ENCODE measurements at regions not wholly inside any gene's neighbourhood (a gene's known extent, or its start where the extent isn't known, plus 50 kb on each side); places are given as distances from the start of the nearest gene placed in this dataset.

DNA sequence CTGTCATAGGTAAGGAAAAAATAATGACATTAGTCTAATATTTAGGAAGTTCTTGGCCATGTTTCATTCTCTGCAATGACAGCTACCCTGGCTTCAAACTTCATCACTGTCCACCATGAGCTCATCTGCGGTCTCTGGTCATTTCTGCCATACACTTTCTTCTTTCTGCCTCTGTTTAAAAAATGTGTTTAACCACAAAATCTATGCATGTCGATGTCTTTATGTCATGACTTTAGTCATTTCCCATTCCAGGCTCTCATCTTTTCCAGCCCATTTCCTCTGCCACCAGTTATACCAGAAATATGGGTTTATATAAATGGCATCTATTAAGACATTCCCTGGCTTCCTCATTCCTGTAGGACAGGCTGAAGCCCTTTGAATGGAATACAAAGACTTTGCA lies 68.5 kb upstream of the DUSP10 start:
- peak; percentile 36 for DNase-seq (ENCODE audit: low spot score)

DNA sequence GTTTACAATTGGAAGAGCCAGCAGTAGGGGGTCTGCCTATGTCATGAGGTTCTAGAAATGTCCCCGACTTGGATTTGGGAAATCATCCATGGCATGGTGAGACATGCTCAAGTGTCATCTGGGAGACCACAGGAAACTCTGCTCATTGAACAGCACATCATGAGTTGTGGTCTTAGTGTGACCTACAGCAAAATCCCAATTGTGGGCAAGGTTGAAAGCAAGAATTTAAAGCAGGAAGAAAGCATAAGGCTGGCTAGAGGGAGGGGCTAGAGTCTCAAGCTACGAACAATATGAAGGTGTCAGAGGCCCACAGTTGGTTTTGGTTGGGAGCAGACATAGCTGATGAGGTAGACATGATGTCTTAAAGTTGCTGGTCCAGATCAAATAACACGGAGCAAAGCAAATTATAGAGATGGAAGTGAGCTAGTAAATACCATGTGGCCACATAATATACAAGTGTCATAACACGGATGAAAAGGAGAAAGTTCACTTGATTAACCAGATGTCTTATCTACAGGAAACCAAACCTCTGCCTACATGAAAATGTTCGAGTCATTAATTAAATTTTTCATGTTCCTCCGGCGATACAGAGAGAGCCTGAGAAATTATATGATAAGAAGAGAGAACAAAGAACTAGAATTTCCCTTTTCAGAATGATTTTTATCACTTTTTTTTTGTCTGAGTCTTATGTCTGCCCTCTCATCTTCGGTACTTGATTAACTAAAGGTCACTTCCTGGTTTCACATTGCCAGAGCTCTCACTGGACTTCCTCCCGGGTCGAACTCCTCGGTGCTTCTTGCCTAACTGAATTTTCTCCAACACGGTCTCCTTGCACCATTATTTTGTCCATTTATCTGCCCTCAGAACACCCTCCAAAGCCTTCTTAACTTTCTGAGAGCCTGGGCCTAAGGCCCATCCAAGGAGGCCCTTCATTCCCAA lies 67.5 kb upstream of the DUSP10 start:
- DNase-seq (ENCODE audit: low spot score) = no peak

DNA sequence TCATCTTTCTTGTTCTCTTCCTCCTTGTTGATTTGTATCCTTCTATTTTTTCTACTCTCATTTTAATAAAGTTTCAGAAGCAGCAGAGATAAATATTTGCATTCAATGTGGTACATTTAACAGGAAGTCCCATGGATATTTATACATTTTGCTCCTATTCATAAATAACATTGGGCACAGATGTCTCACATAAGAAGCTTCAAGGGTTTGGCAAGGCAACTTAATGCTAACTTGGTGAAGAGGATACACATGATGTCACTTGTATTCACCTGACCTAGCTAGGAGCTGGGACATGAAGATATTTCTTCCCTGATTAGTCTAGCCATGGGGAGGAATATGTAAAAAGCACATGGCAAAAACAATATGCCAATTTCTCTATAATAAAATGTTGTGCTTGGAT lies 65.1 kb upstream of the DUSP10 start:
- DNase-seq (ENCODE audit: low spot score) = no peak

DNA sequence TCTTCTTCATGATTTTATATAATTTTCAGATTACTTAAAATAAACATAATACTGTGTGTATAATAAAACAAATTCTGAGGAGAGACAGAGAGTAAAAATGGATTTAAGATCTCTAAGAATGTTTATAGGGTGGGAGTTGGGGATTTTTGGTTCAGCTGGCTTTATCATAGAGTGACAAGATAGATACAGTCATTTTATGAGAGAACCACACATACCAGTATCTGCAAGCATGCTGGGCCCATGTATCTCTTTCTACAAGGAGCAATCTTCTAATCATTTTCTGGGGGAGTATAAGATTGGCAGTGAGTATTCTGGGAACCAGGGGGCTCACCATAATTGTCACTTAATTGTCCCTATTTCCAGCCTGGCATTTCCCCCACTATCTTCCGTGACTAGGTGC lies 64.3 kb upstream of the DUSP10 start:
- no peak for DNase-seq (ENCODE audit: low spot score)

DNA sequence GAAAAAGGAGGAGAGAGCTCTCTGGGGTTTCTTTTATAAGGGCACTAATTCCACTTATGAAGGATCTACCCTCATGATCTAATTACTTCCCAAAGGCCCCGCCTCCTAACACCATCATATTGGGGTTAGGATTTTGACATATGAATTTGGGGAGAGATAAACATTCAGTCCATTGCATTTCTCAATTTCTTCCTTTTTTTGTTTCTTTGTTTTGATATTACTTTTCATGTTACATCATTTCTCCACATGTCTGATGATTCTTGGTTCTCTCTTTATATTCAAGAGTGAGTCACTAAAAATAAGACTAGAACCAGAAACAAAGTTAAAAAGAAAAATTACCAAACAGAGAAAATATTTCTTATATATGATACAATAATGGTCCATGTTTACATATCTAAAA lies 63.2 kb upstream of the DUSP10 start:
- no peak for DNase-seq (ENCODE audit: low spot score)

DNA sequence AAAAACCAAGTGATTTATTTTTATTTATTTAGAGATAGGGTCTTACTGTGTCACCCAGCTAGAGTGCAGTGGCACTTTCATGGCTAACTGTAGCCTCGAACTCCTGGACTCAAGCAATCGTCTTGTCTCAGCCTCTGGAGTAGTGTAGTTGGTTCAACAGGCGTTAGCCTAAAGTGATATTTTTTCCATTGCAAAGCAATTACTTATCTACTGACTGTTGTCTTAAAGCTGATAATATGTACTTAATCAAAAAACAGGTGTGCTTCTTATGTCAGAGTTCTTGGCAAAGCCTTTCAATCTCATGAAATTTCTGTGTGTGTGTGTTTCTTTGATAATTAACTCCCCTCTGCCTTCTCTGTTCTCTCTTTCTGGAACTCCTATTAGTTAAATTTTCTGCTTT lies 62.4 kb upstream of the DUSP10 start:
- no peak for DNase-seq (ENCODE audit: low spot score)

DNA sequence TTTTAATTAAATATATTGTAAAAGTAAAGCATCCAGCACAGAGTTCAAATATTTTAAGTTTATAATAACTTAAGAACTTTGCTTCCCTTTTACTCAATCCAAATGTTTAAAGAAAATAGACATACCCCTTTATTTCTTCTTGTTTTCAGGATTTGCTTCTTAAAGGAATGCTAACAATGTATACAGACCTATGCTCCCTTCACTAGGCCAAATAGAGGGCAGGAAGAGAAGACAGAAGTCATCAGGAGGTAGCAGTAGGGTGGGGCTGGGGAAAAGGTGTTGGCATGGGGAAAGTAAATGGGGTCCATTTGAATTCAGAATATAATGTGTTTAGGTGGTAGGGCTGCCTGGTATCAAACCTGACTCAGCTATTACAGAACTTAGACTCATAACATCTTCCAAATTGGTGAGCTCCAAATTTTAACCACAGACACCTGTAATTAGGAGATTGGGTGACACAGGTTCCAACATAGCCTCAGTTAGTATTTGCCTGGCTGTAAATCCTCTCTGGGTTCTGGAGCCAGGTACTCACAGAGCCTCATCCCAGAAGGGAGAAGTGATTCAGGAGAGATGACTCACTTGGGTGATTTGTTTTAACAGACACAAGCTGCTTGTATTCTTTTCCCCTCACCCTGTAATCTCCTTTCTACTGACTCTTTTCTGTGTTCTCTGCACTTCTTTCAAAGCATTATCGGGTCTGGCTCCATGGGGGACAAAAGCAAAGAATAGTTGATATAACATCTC lies 60.1 kb upstream of the DUSP10 start:
- DNase-seq (ENCODE audit: low spot score) = peak; percentile 37

DNA sequence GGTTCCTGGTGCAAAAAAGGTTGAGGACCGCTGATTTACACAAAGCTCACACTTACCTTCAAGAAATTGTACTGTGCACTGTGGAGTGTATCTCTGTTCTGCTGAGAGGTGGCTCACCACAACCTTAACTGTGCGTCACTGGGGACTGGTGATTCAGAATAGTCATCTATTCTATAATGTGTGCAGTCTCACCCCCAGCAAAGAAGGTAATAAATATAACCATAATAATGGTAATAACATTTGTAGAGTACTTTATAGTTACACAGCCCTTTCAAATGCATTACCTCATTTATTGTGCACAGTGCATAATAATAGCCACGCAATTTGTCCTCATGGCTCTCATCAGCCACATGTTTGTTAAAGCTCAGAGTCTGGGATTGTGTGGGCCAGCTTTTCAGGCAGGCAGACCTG lies 59.4 kb upstream of the DUSP10 start:
- no peak for DNase-seq (ENCODE audit: low spot score)

DNA sequence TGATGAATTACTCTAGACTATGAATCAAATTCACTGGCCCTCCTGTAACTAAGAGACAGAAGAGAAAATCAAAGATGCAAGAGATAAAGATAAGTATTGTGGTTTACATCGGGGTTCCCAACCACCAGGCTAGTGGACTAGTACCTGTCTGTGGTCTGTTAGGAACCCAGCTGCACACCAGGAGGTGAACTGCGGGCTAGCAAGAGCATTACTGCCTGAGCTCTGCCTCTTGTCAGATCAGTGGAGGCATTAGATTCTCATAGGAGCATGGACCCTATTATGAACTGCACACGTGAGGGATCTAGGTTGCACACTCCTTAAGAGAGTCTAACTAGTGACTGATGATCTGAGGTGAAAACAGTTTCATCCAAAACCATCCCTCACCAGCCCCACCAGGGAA lies 58.9 kb upstream of the DUSP10 start:
- no peak for DNase-seq (ENCODE audit: low spot score)

DNA sequence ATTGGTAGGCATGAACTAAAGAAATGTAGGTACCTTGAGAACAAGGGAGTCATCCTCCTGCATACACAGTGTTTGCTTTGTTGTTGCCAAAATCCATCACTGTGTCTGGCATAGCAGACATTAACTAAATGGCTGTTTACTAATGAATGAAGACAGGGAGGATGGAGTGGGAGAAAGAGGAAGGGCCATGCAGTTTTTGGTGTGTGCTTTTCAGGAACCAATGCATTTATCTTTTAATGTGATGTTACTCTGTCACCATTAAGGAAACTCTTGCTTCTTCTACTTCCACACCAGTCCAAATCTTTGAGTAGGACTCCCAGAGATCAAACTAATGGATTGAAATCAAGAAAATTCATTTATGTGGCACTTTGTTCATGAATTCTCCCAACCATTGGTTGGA lies 55.6 kb upstream of the DUSP10 start:
- no peak for DNase-seq (ENCODE audit: low spot score)

DNA sequence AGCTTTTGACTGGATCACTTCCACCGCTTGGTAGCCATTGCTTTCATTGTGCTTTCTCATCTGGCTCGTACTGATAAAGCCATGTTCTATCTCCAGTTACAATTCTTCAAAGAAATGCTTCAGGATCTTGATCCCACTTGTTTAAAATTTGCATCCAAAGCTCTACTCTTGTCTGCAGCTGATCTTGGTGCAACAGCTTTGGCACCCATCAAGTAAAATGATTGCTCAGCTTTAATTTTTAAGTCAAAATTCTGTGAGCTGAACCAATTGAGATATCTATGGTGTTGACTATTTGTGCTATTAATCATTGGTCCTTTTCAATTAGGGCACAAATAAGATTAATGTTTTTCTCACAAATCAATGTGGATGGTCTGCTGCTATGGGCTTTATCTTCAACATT lies 54.8 kb upstream of the DUSP10 start:
- DNase-seq (ENCODE audit: low spot score) = no peak

DNA sequence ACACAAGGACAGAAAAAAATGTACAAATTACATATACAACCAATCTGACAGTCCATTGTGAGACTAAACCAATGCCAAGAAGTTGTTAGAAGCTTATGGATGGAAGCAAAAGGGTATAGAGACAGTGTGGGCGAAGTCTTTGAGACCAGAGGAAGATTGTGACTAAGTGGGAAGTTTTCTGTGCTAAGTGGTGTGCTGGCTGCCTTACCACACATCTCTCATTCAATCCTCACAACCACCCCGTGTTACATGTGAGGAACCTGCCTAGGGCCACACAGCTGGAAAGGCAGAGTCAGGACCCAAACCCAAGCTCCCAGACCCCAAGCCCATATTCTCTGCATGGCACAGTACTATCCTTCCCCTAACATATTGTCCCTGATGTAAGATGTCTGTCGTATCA lies 53.5 kb upstream of the DUSP10 start:
- DNase-seq (ENCODE audit: low spot score) = no peak

DNA sequence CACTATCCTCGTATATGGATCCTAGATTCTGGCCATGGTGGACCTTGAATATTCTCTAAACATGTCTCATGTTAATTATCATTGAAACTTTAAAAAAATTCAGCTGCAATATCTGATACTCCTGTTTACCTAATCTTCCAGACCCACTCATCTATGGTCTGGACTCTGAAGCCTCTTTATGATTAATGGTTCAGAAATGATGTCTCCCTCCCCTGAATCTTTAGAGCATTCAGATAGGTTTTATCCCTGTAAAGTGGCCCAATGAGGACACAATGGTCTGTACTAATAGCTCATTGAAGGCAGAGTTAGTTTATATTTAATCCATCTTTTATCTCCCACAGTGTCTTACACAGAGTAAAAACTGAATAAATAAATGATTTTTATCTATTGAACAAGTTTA lies 53.0 kb upstream of the DUSP10 start:
- no peak for DNase-seq (ENCODE audit: low spot score)

DNA sequence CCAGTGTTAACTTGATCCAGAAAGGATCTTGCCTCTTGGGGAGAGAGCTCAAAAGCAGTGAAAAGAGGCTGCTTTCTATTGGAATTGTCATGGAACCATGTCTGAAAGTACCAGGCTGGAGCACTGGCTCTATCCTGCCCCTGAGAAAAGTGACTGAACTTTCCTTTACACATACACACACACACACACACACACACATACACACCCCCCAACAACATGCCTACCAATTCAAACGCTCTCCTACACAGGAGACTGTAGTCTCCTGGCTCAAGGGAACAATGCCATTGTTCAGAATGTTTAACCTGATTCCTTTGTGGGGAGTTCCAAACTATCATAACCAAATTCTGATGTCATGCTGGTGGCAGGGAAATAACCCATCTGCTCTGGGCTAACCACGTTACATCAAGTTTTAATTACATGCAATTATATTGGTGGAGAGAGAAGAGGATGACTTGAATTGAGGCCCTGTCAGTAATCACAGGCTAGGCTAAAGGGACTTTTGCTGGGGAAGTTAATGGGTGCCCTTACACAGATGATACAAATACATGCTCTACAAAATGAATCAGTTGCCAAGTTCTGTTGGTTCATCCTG lies 52.3 kb upstream of the DUSP10 start:
- DNase-seq (ENCODE audit: low spot score) = no peak

DNA sequence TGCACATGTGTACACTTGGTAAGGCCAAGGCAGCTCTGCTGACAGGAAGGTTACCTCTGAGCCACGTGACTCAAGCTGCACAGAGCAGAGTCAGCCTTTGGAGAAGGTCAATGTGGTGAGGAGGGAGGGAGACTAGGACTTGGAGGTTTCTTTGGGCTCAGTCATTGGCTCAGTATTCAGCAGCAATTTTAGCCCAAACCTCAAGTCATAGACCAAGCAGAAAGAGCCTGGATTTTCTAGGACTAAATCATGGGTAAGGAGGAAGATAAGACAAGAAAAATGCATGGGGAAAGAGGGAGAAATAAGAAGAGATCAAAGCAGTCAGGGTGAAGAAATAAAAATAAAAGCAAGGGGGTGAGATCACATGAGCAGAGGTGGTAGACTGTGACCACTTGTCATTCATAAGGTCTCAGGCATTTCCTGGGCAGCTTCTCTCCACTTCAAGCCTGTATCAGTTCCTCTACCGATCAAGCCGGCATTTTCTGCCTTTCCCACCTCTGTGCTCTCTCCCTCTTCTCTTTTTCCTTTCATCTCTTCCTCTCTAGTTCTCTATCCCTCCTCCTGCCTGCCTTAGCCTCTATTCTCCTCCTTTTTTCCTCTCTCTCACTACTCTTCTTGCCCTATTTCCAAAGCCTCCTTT lies 51.7 kb upstream of the DUSP10 start:
- no peak for DNase-seq (ENCODE audit: low spot score)

DNA sequence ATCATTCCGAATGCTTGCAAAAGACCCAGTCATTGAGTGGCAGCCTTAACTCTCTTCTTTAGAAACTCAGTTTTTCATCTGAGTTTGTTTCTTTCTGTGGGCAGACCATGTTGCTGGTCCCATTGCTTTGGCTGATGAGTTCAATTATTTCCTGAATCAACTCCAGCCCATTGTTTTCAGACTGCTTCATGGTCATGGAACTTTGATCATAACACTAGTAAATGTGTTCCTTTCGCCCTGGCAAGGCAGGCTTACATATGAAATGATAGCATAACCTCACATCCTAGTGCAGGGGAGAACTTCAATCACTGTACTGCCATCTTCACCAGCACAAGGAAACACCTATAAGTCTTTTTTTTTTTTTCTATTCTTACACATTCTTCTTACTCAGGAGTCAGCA lies 50.0 kb upstream of the DUSP10 start:
- DNase-seq (ENCODE audit: low spot score) = no peak

All from hepatic stellate cell (primary cell).